ENCODE measurements at regions not wholly inside any gene's neighbourhood (a gene's known extent, or its start where the extent isn't known, plus 50 kb on each side); places are given as distances from the start of the nearest gene placed in this dataset.

DNA sequence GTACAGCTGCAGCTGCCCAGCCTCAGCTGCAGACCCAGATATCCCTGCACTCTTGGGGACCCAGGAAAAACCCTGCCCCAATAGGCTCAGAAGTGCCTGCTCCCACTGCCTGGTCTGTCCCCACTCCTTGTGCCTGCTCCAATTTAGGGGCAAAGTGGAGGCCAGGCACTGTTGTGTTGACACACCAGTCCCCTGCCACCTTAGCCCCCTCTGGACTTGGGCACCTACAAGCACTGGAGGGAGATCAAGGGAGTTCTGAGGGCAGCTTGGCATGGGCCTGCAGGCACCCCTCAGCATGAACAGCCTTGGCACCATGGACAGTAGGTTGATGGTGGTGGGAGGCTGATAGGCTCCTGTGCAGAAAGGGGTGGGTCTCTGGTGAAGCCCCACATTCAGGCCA lies 2020.8 kb upstream of the ADGRL3 start:
- no peak for TF ChIP-seq POLR2A (IDR thresholded peaks at IDR 0.05; ENCODE audit: low read depth)
- no peak for TF ChIP-seq EP300 (IDR thresholded peaks at IDR 0.05)
